Fibroblast of lung (primary cell): ENCODE measurements at regions not wholly inside any gene's neighbourhood (a gene's known extent, or its start where the extent isn't known, plus 50 kb on each side); places are given as distances from the start of the nearest gene placed in this dataset.

Experiments
- CTCF ChIP-seq, 2 donors: IDR thresholded peaks in 1 of 2; conservative IDR thresholded peaks in 1 of 2; 1 replicate in 1 of 2; 2 replicates in 1 of 2; pipeline ENCODE4 v1.5.1; 2011 to 2012; ENCODE audit warnings: low read length in 2 of 2, control low read depth in 1 of 2, inconsistent platforms in 1 of 2, low read depth in 1 of 2, mild to moderate bottlenecking in 1 of 2
- EZH2 ChIP-seq: IDR thresholded peaks from 2 replicates; pipeline ENCODE4 v1.5.1; 2012; ENCODE audit warnings: low read length, control low read depth, mild to moderate bottlenecking; ENCODE audit errors: missing control alignments

- TF ChIP-seq CTCF (conservative IDR thresholded peaks at IDR 0.05 in 1 of 2, IDR thresholded peaks at IDR 0.05 in 1 of 2; ENCODE audit: low read depth in 1 of 2, low read length in 2 of 2) (no peak), EZH2 (no peak)
Measured at GRCh38 chr6:163857421-163857820, 442.9 kb downstream of the QKI start.
